ENCODE measurements at regions not wholly inside any gene's neighbourhood (a gene's known extent, or its start where the extent isn't known, plus 50 kb on each side); places are given as distances from the start of the nearest gene placed in this dataset.

DNA sequence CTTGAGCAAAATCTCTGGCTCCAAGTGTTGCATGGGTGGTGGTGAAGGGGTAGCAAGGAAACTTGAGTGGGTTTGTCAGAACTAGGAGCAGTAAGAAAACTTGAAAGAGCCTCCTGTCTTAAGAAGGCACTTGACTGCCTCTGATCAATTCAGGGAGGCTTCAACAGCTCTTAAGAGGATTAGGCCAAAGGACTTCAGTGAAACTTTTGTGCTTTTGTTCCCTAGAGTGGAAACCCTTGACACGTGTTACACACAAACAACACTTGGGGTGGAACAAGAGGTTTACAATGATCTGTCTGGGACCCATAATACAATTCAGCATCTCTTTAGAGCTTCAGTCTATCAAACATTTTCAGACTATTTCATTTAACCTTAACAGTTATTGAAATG is 80.1 kb upstream of the ARMC2 start (continued):
- TF ChIP-seq SIN3A (IDR thresholded peaks at IDR 0.05; ENCODE audit: borderline replicate concordance, low read depth, low read length) (no peak), JUND (IDR thresholded peaks at IDR 0.05) (no peak)

DNA sequence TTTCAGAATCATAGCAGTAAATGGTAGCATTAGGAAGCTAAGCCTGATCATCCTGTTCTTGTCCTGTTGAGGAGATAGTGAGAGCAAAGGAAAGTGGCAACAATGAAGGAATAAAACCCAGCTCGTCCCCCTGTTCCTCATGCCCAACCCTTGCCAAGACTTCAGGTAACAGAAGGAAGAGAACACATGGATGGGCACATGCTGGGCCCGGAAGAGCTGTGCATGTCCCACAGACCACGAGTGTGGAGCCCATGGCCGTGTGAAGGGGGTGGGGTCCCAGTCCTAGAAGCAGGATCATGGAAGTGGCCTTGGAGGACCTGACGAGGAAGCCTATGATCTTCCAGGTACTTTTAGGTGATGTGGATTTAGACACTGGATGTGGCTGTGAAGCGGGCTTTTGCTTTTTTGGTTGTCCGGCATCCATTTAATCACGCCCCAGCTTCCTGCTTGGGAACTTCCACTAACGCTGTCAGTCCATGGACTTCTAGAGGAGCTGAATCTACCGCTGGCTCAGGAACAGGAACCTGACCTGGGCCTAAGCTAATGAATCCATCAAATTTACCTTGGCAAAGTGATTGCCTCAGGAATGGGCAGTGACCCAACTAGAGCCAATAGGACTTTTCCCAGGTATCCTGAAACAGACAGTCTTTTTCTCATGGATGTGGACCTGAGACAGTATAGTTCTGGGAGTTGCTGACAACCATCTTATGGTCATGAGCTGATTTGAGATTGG is 79.3 kb upstream of the ARMC2 start:
- ChIA-PET CTCF (interaction anchor here (0.8 to 1.6 kb wide), 5 partner anchors 8 to 209 kb away, joined by 3 to 4 read pairs (median 3); partner anchors contain the start of gene FOXO3), POLR2A (no interaction called here)
- Histone ChIP-seq H3K27ac (ENCODE audit: low read depth in 2 of 2, low read length in 1 of 2) (no peak overlapping the region), H3K9me2 (no peaks in the 10 kb centered on the region), H3K9me3 (no peaks in the 10 kb centered on the region), H3K36me3 (replicated peaks in 1 of 2; ENCODE audit: control insufficient read depth in 1 of 2, insufficient read depth in 2 of 2, low read length in 1 of 2) (no peaks in the 10 kb centered on the region), H3K4me3 (ENCODE audit: low read depth in 2 of 2, low read length in 1 of 2) (no peak overlapping the region), H2AFZ (ENCODE audit: low read depth) (no peak overlapping the region), H3K4me1 (ENCODE audit: control insufficient read depth in 1 of 2, insufficient read depth in 2 of 2, low read depth in 1 of 2, low read length in 1 of 2) (no peaks in the 10 kb centered on the region; a peak in 1 of 4 replicates), H3F3A (replicated peaks; ENCODE audit: insufficient read depth) (no peaks in the 10 kb centered on the region), H3K79me2 (ENCODE audit: insufficient read depth) (no peaks in the 10 kb centered on the region), H3K4me2 (no peak overlapping the region), H3K27me3 (ENCODE audit: insufficient read depth) (no peaks in the 10 kb centered on the region), H4K20me1 (ENCODE audit: insufficient read depth) (no peaks in the 10 kb centered on the region), H3K9ac (no peak overlapping the region)
- no peak for TF ChIP-seq CHD2 (IDR thresholded peaks at IDR 0.05; ENCODE audit: low read length, partially characterized antibody)
- no peak for TF ChIP-seq SIN3A (IDR thresholded peaks at IDR 0.05; ENCODE audit: borderline replicate concordance, low read depth, low read length)
- TF ChIP-seq YY1 (IDR thresholded peaks at IDR 0.05; ENCODE audit: low read depth) = no peak
- no peak for TF ChIP-seq EZH2phosphoT487 (IDR thresholded peaks at IDR 0.05; ENCODE audit: borderline replicate concordance, low read depth)
- no peak for TF ChIP-seq ELF1 (IDR thresholded peaks at IDR 0.05)
- no peak for TF ChIP-seq TCF12 (IDR thresholded peaks at IDR 0.05)
- TF ChIP-seq, protein P1, sequence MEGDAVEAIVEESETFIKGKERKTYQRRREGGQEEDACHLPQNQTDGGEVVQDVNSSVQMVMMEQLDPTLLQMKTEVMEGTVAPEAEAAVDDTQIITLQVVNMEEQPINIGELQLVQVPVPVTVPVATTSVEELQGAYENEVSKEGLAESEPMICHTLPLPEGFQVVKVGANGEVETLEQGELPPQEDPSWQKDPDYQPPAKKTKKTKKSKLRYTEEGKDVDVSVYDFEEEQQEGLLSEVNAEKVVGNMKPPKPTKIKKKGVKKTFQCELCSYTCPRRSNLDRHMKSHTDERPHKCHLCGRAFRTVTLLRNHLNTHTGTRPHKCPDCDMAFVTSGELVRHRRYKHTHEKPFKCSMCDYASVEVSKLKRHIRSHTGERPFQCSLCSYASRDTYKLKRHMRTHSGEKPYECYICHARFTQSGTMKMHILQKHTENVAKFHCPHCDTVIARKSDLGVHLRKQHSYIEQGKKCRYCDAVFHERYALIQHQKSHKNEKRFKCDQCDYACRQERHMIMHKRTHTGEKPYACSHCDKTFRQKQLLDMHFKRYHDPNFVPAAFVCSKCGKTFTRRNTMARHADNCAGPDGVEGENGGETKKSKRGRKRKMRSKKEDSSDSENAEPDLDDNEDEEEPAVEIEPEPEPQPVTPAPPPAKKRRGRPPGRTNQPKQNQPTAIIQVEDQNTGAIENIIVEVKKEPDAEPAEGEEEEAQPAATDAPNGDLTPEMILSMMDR (IDR thresholded peaks at IDR 0.05) = no peak
- no peak for TF ChIP-seq JUND (IDR thresholded peaks at IDR 0.05)
- no peak for TF ChIP-seq TAF1 (IDR thresholded peaks at IDR 0.05; ENCODE audit: borderline replicate concordance, low read depth, low read length)
- 83% methylated on average over 8 of the region's 10 CpGs for WGBS (ENCODE audit: low lambda C conversion rate)
- DNase-seq = no peak

DNA sequence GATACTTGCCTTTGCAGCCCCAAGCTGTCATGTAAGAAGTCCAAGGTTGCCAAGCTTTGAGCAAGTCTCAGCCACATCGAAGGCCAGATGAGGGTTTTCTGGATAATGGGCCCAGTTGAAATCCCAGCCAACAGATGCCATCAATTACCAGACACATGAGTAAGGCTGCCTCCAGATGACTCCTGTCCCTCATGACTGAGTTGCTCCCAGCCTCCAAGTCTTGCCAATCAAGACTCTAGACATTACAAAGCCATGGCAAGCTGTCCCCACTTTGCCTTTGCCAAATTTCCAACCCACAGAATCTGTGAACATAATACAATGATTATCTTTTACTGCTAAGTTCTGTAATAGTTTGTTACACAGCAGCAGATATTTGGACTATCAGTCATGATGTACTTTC is 76.8 kb upstream of the ARMC2 start:
- H3K9me3 ChIP-seq = no peaks in the 10 kb centered on the region
- H2AFZ ChIP-seq (ENCODE audit: low read depth) = no peak overlapping the region
- no peaks in the 10 kb centered on the region for H3K27me3 ChIP-seq (ENCODE audit: insufficient read depth)
- ChIA-PET POLR2A (no interaction called here), CTCF (interaction anchor here (1.8 kb wide), 1 partner anchor 229 kb away, joined by 4 read pairs; no protein-coding TSS in a partner anchor)
- DNase-seq = no peak
- H3K79me2 ChIP-seq (ENCODE audit: insufficient read depth) = no peaks in the 10 kb centered on the region
- no peak overlapping the region for H3K4me2 ChIP-seq
- no peak overlapping the region for H3K27ac ChIP-seq (ENCODE audit: low read depth in 2 of 2, low read length in 1 of 2)
- H3K4me3 ChIP-seq (ENCODE audit: low read depth in 2 of 2, low read length in 1 of 2) = no peak overlapping the region
- H4K20me1 ChIP-seq (ENCODE audit: insufficient read depth) = no peaks in the 10 kb centered on the region
- no peak for TF ChIP-seq NRF1 (IDR thresholded peaks at IDR 0.05; ENCODE audit: low read depth, low read length)
- no peak for TF ChIP-seq FOXJ3 (CRISPR knock-in tag; IDR thresholded peaks at IDR 0.05)
- no peak for TF ChIP-seq MXI1 (IDR thresholded peaks at IDR 0.05; ENCODE audit: low read depth, low read length)
- TF ChIP-seq, protein P2, sequence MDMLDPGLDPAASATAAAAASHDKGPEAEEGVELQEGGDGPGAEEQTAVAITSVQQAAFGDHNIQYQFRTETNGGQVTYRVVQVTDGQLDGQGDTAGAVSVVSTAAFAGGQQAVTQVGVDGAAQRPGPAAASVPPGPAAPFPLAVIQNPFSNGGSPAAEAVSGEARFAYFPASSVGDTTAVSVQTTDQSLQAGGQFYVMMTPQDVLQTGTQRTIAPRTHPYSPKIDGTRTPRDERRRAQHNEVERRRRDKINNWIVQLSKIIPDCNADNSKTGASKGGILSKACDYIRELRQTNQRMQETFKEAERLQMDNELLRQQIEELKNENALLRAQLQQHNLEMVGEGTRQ (IDR thresholded peaks at IDR 0.05; ENCODE audit: borderline replicate concordance, low read depth, low read length) = no peak
- TF ChIP-seq SMC3 (IDR thresholded peaks at IDR 0.05; ENCODE audit: low read depth, low read length) = no peak
- TF ChIP-seq SIN3A (IDR thresholded peaks at IDR 0.05; ENCODE audit: borderline replicate concordance, low read depth, low read length) = no peak
- TF ChIP-seq NFIC (IDR thresholded peaks at IDR 0.05; ENCODE audit: borderline replicate concordance) = no peak
- no peak for TF ChIP-seq CHD2 (IDR thresholded peaks at IDR 0.05; ENCODE audit: low read length, partially characterized antibody)
- TF ChIP-seq, protein P3, sequence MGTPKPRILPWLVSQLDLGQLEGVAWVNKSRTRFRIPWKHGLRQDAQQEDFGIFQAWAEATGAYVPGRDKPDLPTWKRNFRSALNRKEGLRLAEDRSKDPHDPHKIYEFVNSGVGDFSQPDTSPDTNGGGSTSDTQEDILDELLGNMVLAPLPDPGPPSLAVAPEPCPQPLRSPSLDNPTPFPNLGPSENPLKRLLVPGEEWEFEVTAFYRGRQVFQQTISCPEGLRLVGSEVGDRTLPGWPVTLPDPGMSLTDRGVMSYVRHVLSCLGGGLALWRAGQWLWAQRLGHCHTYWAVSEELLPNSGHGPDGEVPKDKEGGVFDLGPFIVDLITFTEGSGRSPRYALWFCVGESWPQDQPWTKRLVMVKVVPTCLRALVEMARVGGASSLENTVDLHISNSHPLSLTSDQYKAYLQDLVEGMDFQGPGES (IDR thresholded peaks at IDR 0.05; ENCODE audit: low read depth, low read length) = no peak
- no peak for TF ChIP-seq TAF1 (IDR thresholded peaks at IDR 0.05; ENCODE audit: borderline replicate concordance, low read depth, low read length)
- no peak for TF ChIP-seq EP300 (IDR thresholded peaks at IDR 0.05; ENCODE audit: borderline replicate concordance in 1 of 2, low read depth in 1 of 2, low read length in 1 of 2)
- TF ChIP-seq FOXM1 (IDR thresholded peaks at IDR 0.05; ENCODE audit: low read depth) = no peak
- TF ChIP-seq EZH2phosphoT487 (IDR thresholded peaks at IDR 0.05; ENCODE audit: borderline replicate concordance, low read depth) = no peak
- H3K9ac ChIP-seq = no peak overlapping the region
- no peaks in the 10 kb centered on the region for H3K36me3 ChIP-seq (replicated peaks in 1 of 2; ENCODE audit: control insufficient read depth in 1 of 2, insufficient read depth in 2 of 2, low read length in 1 of 2)
- H3K9me2 ChIP-seq = no peaks in the 10 kb centered on the region
- no peaks in the 10 kb centered on the region for H3F3A ChIP-seq (replicated peaks; ENCODE audit: insufficient read depth)
- no peaks in the 10 kb centered on the region for H3K4me1 ChIP-seq (ENCODE audit: control insufficient read depth in 1 of 2, insufficient read depth in 2 of 2, low read depth in 1 of 2, low read length in 1 of 2)
- WGBS (ENCODE audit: low lambda C conversion rate) = 77% methylated on average over 1 of the region's 1 CpG
